COR-L47 (cell line): ENCODE measurements at regions not wholly inside any gene's neighbourhood (a gene's known extent, or its start where the extent isn't known, plus 50 kb on each side); places are given as distances from the start of the nearest gene placed in this dataset.
"Not testable (repeated sequence)": the region's sequence is repeated elsewhere in the genome, so short reads cannot be mapped to it uniquely, and the experiment has no call there.

Experiments
- DNase-seq: peaks from one replicate; lab custom pipeline; 2025; lab: John Stamatoyannopoulos, UW

DNA sequence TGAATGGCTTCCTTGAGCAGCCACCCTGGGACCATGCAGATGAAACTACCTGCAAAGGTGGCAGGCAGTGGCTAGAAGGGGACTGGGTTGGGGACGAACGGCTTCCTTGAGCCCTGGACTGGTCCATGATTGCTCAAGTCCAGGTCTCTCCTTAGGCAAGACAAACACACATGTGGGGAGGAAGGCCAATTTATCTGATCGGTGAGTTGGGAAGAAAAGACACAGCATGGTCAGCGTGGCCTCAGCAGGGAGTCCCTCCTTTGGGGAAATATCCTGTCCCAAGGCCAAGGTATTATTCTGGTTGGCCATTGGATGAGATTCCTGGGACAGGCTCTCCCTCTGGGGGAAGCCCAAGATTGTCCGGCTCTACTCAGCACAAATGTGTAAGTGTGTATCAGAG, 116.3 kb upstream of the ERG start:
- DNase-seq, result no peak

- no peak for DNase-seq
Measured at GRCh38 chr21:38619480-38619879, 121.2 kb upstream of the ERG start.

DNA sequence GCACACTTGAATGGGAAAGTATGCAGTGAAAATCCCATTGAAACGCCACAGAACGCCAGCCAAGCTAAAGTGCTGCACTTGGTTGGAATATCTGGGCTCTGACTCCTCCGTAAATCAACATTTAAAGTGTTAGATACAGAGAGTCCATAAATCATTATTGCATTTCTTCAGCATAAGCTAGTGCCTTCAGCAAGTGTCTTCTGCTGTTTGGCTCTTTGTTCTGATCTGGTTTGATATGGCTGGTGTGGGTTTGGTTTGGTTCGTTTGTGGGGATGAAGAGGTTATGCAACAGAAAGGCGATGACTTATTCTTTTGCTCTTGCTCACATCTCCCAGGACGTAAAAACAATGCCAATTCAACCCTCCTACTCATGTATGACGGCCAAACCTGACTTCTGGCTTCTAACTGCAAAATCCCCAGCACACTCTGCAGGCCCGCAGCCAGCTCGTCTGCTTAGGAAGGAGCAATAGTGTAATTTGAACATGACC, 121.8 kb upstream of the ERG start:
- DNase-seq, result no peak

DNA sequence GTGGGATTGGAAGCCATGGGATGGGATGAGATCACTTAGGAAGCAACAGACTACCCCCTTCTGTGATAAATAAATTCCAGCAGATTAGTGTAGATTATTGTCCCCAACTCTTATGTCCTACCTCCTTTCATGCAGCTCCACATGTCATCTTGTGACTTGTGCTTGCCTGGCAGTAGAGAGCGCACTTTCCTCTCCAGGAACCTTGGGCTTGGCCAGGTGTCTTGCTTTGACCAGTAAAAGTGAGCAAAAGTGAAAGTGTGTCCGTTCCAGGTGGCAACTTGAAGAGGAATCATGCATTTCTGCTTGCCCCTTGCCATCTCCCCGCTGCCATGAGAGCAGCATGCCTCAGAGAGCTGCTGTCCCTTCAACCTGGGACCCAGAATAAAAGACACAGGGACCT, 122.9 kb upstream of the ERG start:
- DNase-seq, result no peak

GRCh38 chr21:38622081-38622826, 124.0 kb upstream of the ERG start:
- DNase-seq, result no peak

DNA sequence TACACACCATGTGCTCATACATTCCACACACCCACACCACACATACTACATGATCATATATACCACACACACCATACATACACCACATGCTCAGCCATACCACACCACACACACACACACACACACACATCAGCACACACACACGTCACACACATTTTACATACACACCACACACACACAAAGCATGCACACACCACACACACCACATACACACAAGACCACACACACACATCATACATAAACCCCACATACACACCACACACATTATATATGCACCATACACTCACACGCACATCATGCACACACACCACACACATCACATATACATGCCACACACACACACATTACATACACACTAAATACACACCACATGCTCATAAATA, 124.5 kb upstream of the ERG start:
- DNase-seq, result no peak

DNA sequence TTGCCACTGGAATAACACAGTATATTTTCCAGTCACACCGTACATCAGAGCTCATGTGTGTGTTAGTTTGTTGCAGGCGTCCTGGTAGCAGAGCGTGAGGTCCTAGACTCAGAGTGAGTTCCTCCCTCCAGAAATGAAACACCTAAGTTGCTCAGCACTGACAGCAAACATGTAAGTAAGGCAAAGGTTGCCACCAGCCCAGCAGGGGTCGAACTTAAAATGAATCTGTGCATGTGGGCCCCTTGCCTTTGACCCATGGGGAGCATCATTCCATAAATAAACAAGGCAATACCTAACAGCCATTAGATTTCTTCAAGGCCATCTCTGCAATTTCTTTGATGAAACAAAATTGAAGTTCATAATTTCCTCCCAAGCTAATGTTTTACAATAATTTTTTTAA, 125.3 kb upstream of the ERG start:
- DNase-seq, result no peak

- no peak for DNase-seq
Measured at GRCh38 chr21:38625000-38625399, 126.7 kb upstream of the ERG start.

DNA sequence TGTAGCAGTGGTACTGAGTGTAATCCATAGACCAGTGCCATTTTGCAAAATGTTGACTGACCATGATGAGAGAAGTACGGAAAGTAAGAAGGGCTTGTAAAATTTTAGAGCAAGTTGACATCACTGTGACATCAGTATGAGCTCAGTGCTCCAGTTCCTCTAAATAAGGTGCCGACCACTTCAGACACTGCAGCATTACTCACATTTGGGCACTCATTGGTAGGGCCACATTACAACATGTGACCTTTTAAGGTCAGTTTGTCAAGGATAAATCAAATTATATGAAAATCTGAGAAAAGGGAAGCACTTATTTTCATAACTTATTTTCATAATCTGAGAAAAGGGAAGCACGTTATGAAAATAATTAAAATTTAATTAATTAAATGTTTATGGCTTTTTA, 128.0 kb upstream of the ERG start:
- DNase-seq, result no peak

GRCh38 chr21:38628349-38628748, 130.1 kb upstream of the ERG start:
- no peak for DNase-seq

DNA sequence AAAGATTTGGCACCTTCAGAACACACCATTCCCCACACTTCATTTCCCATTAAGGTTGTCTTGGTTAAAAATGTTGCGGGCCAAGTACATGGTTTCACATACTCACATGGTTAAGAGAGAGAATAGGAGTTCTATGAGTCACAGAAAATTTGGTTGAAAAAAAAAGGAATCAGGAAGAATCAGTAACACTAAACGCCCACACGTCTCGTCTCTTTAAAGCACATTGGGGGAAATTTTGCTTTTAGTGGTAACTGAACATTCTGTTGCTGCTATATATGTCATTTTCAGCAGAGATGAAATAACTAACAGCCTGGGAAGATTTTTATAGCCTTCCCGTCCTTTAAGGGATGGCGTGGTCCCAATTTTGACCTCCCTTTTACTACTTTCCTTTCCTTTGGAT, 132.9 kb upstream of the ERG start:
- no peak for DNase-seq

DNA sequence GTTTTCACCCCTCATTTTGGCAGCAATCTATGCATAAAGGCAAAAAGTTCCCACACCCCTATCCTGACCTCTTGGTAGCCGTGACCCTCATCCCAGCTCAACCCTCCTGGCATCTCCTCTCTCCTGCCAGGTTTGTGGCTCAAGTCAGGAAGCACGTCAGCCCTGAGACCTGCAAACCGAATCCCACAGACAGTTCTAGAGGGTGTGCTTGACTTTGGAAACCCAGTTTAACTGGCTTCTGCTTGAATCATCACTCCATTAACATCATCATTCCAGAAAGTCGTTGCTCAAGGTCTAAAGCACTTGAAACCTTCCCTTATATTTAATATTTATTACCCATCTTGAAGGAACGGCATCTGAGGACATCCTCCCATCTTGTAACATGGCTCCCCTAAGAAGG, 133.4 kb upstream of the ERG start:
- DNase-seq, result no peak

- no peak for DNase-seq
Measured at GRCh38 chr21:38637161-38637560, 138.9 kb upstream of the ERG start.

GRCh38 chr21:38639571-38640354, 141.5 kb upstream of the ERG start:
- no peak for DNase-seq

- DNase-seq, result not testable (repeated sequence)
Measured at GRCh38 chr21:38640355-38640742, 142.1 kb upstream of the ERG start.

GRCh38 chr21:38643404-38644023, 145.2 kb upstream of the ERG start:
- no peak for DNase-seq

GRCh38 chr21:38645282-38645681, 147.0 kb upstream of the ERG start:
- no peak for DNase-seq

GRCh38 chr21:38646213-38646837, 148.0 kb upstream of the ERG start:
- DNase-seq, result no peak

DNA sequence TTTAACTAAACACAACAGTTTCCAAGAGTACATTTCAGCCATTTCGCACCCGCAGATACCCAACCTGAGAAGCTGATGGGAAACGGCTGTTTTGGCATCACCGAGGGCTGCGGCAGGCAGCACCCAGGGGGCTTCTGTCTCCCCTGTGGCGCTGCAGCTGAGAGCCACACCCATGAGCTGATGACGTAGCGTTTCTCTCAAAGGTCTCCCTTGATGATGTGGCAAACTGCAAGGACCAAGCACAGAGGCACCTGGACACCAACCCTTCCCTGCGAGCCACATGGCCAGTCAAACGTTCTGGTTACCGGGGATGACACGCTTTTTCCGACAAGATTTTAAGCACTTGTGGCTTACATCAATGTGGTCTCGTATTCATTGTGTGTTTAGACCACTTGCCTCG, 150.8 kb upstream of the ERG start:
- DNase-seq, result no peak

DNA sequence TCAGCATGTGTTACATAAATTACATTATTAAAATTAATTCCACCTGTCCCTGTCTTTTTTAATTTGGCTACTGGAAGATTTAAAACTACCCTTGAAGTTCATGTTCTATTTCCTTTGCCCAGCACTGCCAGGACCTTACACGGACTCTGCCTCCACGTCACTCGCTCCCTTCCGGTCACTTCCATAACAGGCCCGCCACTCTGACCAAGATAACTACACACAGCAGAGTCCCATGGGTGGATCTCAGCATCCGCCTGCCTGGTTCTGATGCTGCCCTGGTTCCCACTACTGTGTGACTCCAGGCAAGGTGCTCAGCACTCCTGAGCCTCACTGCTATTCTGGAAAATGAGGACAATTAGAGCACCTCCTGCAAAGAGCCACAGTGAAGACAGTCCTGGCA, 153.3 kb upstream of the ERG start:
- DNase-seq, result no peak

- DNase-seq, result no peak
Measured at GRCh38 chr21:38652396-38652795, 153.3 kb upstream of the ETS2 start.

GRCh38 chr21:38654580-38654979, 151.1 kb upstream of the ETS2 start:
- DNase-seq, result no peak

DNA sequence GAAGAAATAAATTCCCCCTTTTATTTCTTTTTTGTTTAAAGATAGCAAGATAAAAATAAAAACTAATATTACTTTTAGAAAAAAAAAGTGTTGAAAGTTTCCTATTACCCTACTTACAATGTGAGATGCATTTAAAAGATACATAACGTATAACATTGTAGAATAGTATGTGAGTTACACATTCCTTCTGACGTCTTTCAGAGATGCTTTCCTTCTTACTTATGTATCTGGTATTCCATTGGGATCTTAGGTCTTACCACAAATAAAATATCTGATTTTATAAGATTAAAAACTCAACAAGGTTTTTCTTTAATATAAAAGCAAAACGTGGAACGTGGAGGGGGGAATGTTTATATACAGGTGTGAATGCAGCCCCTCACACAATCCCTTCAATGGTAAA, 147.2 kb upstream of the ETS2 start:
- DNase-seq, result no peak
